ENCODE measurements at regions not wholly inside any gene's neighbourhood (a gene's known extent, or its start where the extent isn't known, plus 50 kb on each side); places are given as distances from the start of the nearest gene placed in this dataset.
A peak's percentile ranks its signal among the peaks of the same experiment; 100 is the strongest.
"Not testable (repeated sequence)": the region's sequence is repeated elsewhere in the genome, so short reads cannot be mapped to it uniquely, and the experiment has no call there.

- no peak for TF ChIP-seq EZH2phosphoT487 (IDR thresholded peaks at IDR 0.05; ENCODE audit: insufficient read depth, low read depth)
- TF ChIP-seq EZH2 (IDR thresholded peaks at IDR 0.05; ENCODE audit: insufficient read depth, poor library complexity, severe bottlenecking), result no peak
- in situ Hi-C loops (cut with MboI), result no loop called here
- no peak overlapping the region for H3K4me3 ChIP-seq
Observed at GRCh38 chr12:62192903-62193250, 67.3 kb upstream of the USP15 start.

GRCh38 chr12:62194031-62194430 is 66.2 kb upstream of the USP15 start:
- H3F3A ChIP-seq (ENCODE audit: insufficient read depth), result no peaks in the 10 kb centered on the region

More at GRCh38 chr12:62192903-62193250, 67.3 kb upstream of the USP15 start:
- Histone ChIP-seq H3K9me3 (ENCODE audit: low read depth) (no peaks in the 10 kb centered on the region), H4K20me1 (ENCODE audit: insufficient read depth) (no peaks in the 10 kb centered on the region), H3K4me1 (ENCODE audit: insufficient read depth) (peaks cover 17% of the 10 kb centered on the region; the same call in 1 of the 2 replicates), H2AFZ (peak overlapping the region; percentile 73), H3K9me2 (ENCODE audit: insufficient read depth) (no peaks in the 10 kb centered on the region), H3K79me2 (ENCODE audit: insufficient read depth) (no peaks in the 10 kb centered on the region), H3F3A (ENCODE audit: insufficient read depth) (no peaks in the 10 kb centered on the region), H3K27me3 (replicated peaks; ENCODE audit: insufficient read depth) (peaks cover 43% of the 10 kb centered on the region), H3K27ac (no peak overlapping the region), H3K9ac (no peak overlapping the region), H3K4me2 (ENCODE audit: unreplicated experiment) (peak overlapping the region; percentile 88), H3K36me3 (ENCODE audit: low read depth) (no peaks in the 10 kb centered on the region)
- DNase-seq, result no peak
- 25 to 26% methylated on average over 7 of the region's 7 CpGs for WGBS, 2 experiments (ENCODE audit: low coverage in 1 of 2, low lambda C conversion rate in 2 of 2, missing lambda C conversion rate in 2 of 2)

GRCh38 chr12:62194616-62195015 is 65.6 kb upstream of the USP15 start:
- DNase-seq, result peak; percentile 60
- peaks cover 17% of the 10 kb centered on the region; the same call in 1 of the 2 replicates for H3K4me1 ChIP-seq (ENCODE audit: insufficient read depth)

More at GRCh38 chr12:62194031-62194430, 66.2 kb upstream of the USP15 start:
- Histone ChIP-seq H3K4me2 (ENCODE audit: unreplicated experiment) (no peak overlapping the region), H3K79me2 (ENCODE audit: insufficient read depth) (no peaks in the 10 kb centered on the region), H3K27ac (no peak overlapping the region), H3K9me2 (ENCODE audit: insufficient read depth) (no peaks in the 10 kb centered on the region), H3K9me3 (ENCODE audit: low read depth) (no peaks in the 10 kb centered on the region), H2AFZ (no peak overlapping the region), H3K36me3 (ENCODE audit: low read depth) (no peaks in the 10 kb centered on the region), H4K20me1 (ENCODE audit: insufficient read depth) (no peaks in the 10 kb centered on the region), H3K27me3 (replicated peaks; ENCODE audit: insufficient read depth) (peaks cover 31% of the 10 kb centered on the region), H3K9ac (no peak overlapping the region), H3K4me3 (no peak overlapping the region), H3K4me1 (ENCODE audit: insufficient read depth) (peaks cover 17% of the 10 kb centered on the region; the same call in 1 of the 2 replicates)
- TF ChIP-seq EZH2phosphoT487 (IDR thresholded peaks at IDR 0.05; ENCODE audit: insufficient read depth, low read depth), result no peak
- TF ChIP-seq EZH2 (IDR thresholded peaks at IDR 0.05; ENCODE audit: insufficient read depth, poor library complexity, severe bottlenecking), result no peak
- 30 to 47% methylated on average over 1 of the region's 1 CpG for WGBS, 2 experiments (ENCODE audit: low coverage in 1 of 2, low lambda C conversion rate in 2 of 2, missing lambda C conversion rate in 2 of 2)
- DNase-seq, result no peak
- in situ Hi-C loops (cut with MboI), result no loop called here

GRCh38 chr12:62196146-62196545 is 64.1 kb upstream of the USP15 start:
- Histone ChIP-seq H3K36me3 (ENCODE audit: low read depth) (no peaks in the 10 kb centered on the region), H3K4me1 (ENCODE audit: insufficient read depth) (peaks cover 15% of the 10 kb centered on the region; the same call in 1 of the 2 replicates), H3K27ac (no peak overlapping the region), H3K79me2 (ENCODE audit: insufficient read depth) (no peaks in the 10 kb centered on the region), H4K20me1 (ENCODE audit: insufficient read depth) (no peaks in the 10 kb centered on the region), H3F3A (ENCODE audit: insufficient read depth) (no peaks in the 10 kb centered on the region), H3K9ac (no peak overlapping the region), H2AFZ (no peak overlapping the region), H3K9me3 (ENCODE audit: low read depth) (no peaks in the 10 kb centered on the region), H3K9me2 (ENCODE audit: insufficient read depth) (no peaks in the 10 kb centered on the region), H3K4me3 (no peak overlapping the region), H3K4me2 (ENCODE audit: unreplicated experiment) (no peak overlapping the region), H3K27me3 (replicated peaks; ENCODE audit: insufficient read depth) (peaks cover 11% of the 10 kb centered on the region)
- no peak for DNase-seq
- TF ChIP-seq EZH2 (IDR thresholded peaks at IDR 0.05; ENCODE audit: insufficient read depth, poor library complexity, severe bottlenecking) (no peak), EZH2phosphoT487 (IDR thresholded peaks at IDR 0.05; ENCODE audit: insufficient read depth, low read depth) (no peak)
- in situ Hi-C loops (cut with MboI), result no loop called here

More at GRCh38 chr12:62194616-62195015, 65.6 kb upstream of the USP15 start:
- no peak overlapping the region for H3K9ac ChIP-seq
- no peaks in the 10 kb centered on the region for H4K20me1 ChIP-seq (ENCODE audit: insufficient read depth)
- H3F3A ChIP-seq (ENCODE audit: insufficient read depth), result no peaks in the 10 kb centered on the region
- no peaks in the 10 kb centered on the region for H3K9me3 ChIP-seq (ENCODE audit: low read depth)
- H3K36me3 ChIP-seq (ENCODE audit: low read depth), result no peaks in the 10 kb centered on the region
- no peak for TF ChIP-seq EZH2 (IDR thresholded peaks at IDR 0.05; ENCODE audit: insufficient read depth, poor library complexity, severe bottlenecking)
- TF ChIP-seq EZH2phosphoT487 (IDR thresholded peaks at IDR 0.05; ENCODE audit: insufficient read depth, low read depth), result no peak
- H3K4me3 ChIP-seq, result no peak overlapping the region
- no peak overlapping the region for H3K27ac ChIP-seq
- no peaks in the 10 kb centered on the region for H3K79me2 ChIP-seq (ENCODE audit: insufficient read depth)
- H2AFZ ChIP-seq, result no peak overlapping the region
- H3K9me2 ChIP-seq (ENCODE audit: insufficient read depth), result no peaks in the 10 kb centered on the region
- H3K4me2 ChIP-seq (ENCODE audit: unreplicated experiment), result no peak overlapping the region
- in situ Hi-C loops (cut with MboI), result no loop called here
- H3K27me3 ChIP-seq (replicated peaks; ENCODE audit: insufficient read depth), result peaks cover 25% of the 10 kb centered on the region

- H3F3A ChIP-seq (ENCODE audit: insufficient read depth); in situ Hi-C loops (cut with MboI); H4K20me1 ChIP-seq (ENCODE audit: insufficient read depth); H3K27me3 ChIP-seq (replicated peaks; ENCODE audit: insufficient read depth); H3K9me3 ChIP-seq (ENCODE audit: low read depth); H3K4me1 ChIP-seq (ENCODE audit: insufficient read depth); H3K36me3 ChIP-seq (ENCODE audit: low read depth); H3K9me2 ChIP-seq (ENCODE audit: insufficient read depth); H3K27ac ChIP-seq; H3K9ac ChIP-seq; DNase-seq; H2AFZ ChIP-seq; H3K79me2 ChIP-seq (ENCODE audit: insufficient read depth); H3K4me2 ChIP-seq (ENCODE audit: unreplicated experiment); H3K4me3 ChIP-seq: not testable (repeated sequence)
- WGBS, 2 experiments (ENCODE audit: low coverage in 1 of 2, low lambda C conversion rate in 2 of 2, missing lambda C conversion rate in 2 of 2), result 46 to 56% methylated on average over 3 of the region's 3 CpGs
Observed at GRCh38 chr12:62202861-62203260, 57.3 kb upstream of the USP15 start.
